ENCODE measurements at regions not wholly inside any gene's neighbourhood (a gene's known extent, or its start where the extent isn't known, plus 50 kb on each side); places are given as distances from the start of the nearest gene placed in this dataset.
"Not testable (repeated sequence)": the region's sequence is repeated elsewhere in the genome, so short reads cannot be mapped to it uniquely, and the experiment has no call there.

DNA sequence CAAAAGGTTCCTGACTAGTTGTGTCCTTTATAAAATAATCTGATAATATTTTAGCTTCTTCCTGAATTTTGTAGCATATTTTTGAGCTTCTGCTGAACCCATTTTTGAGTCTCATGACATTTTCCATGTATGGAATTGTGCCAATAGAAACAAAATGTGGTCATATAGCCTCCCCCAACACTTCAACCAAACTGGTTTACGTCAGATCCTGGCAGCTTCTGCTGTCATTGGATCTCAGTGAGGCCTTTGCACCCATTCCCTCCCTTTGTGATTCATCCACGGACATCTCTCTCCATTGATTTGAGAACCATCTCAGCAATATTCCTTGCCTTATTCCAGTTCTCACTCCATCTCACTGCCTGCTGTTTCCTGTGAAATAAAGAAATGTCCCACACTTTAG, 128.0 kb downstream of the GPCPD1 start:
- no peak for DNase-seq (ENCODE audit: extremely low read depth, low read depth)
- TF ChIP-seq CTCF (IDR thresholded peaks at IDR 0.05; ENCODE audit: low read depth, low read length, missing control alignments), result no peak
- H3K4me3 ChIP-seq (replicated peaks; ENCODE audit: low read depth, low read length), result no peak overlapping the region

DNA sequence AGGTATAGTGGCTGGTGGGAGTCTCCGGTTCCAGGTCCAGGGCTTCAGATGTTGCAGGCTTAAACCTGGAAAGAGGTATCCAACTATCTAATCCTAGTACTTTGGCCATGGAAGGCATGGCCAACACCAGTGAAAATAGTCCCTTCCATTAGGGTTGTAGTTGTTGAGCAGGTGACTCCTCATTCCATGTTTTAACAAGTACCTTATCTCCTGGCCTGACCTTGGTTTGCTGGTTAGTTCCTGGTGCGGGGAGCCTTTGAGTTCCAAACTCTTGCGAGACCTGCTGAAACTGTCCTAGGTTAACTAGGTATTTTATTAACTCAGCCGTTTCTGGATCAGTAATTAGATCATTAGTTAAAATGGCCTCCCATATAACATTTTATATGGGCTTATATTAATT, 128.9 kb downstream of the GPCPD1 start:
- no peak for TF ChIP-seq CTCF (IDR thresholded peaks at IDR 0.05; ENCODE audit: low read depth, low read length, missing control alignments)

GRCh38 chr20:5480824-5481600, 129.8 kb downstream of the GPCPD1 start:
- no peak overlapping the region for H3K4me3 ChIP-seq (replicated peaks; ENCODE audit: low read depth, low read length)
- no peak for DNase-seq (ENCODE audit: extremely low read depth, low read depth)
- no peak for TF ChIP-seq CTCF (IDR thresholded peaks at IDR 0.05; ENCODE audit: low read depth, low read length, missing control alignments)

More for the DNA sequence above, 128.9 kb downstream of the GPCPD1 start:
- H3K4me3 ChIP-seq (replicated peaks; ENCODE audit: low read depth, low read length), result no peak overlapping the region
- no peak for DNase-seq (ENCODE audit: extremely low read depth, low read depth)

DNA sequence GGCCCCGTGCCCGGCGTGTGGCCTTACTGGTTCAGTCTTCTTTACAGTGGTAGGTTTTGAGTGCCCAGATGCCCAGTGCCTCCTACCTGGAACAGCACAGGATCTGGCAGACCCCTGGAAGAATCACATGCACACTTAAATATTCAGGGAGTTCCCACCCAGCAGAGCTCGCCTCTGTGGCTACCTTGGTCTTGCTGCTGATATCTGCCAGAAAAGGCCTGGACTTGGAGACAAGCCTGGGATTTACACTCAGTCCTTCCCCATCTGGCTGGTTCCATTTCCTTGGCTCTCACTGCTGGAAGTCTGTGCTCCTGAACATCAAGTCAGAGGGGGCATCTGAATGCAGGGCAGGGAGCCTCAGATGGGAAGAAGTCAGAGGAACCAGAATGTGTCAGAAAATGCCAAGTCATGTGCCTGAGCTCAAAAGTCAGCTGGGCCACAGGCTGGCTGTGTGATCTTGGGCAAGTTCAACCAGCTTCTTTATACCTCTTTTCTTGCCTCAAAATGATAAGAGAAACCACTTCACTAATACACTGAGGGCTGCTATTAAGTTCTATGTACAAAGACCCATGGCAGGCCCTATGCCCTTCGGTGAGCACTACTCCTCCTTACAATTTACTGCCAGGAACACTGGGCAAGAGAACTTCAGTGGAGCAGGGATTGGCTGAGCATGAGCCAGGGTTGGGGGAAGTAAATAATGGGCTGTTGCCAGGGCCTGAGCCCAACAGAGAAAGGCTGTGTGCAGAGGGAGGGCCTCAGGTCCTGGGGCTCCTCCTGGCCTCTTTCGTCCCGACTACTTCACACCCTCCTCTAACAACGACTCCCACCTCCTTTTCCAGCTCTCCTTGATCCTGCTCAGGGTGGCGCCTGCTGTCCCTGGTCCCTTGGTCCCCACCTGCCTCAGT, 135.9 kb downstream of the GPCPD1 start:
- no peak for TF ChIP-seq CTCF (IDR thresholded peaks at IDR 0.05; ENCODE audit: low read depth, low read length, missing control alignments)
- H3K4me3 ChIP-seq (replicated peaks; ENCODE audit: low read depth, low read length), result no peak overlapping the region
- no peak for DNase-seq (ENCODE audit: extremely low read depth, low read depth)

DNA sequence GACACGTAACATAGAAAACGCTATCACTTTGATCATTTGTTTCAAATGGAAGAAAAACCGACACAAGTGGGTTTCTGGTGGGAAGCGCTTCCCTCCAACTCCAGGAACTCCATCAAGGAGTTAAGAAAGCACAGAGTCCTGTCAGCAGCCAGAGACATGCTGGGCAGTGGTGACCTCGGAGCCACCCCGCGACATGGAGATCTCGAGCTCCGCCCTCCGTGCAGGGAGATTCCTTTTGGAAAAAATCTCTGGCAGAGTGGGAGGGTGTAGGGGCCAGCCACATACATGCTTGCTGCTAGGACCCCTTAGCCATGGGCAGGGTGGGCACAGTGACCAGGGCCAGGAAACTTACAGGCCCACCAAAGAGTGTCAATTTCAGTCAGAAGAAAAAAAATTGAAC, 138.9 kb downstream of the GPCPD1 start:
- DNase-seq (ENCODE audit: extremely low read depth, low read depth); H3K4me3 ChIP-seq (replicated peaks; ENCODE audit: low read depth, low read length): not testable (repeated sequence)

GRCh38 chr20:5471368-5471767, 139.4 kb downstream of the GPCPD1 start:
- TF ChIP-seq CTCF (IDR thresholded peaks at IDR 0.05; ENCODE audit: low read depth, low read length, missing control alignments), result no peak
- DNase-seq (ENCODE audit: extremely low read depth, low read depth), result no peak
- no peak overlapping the region for H3K4me3 ChIP-seq (replicated peaks; ENCODE audit: low read depth, low read length)

DNA sequence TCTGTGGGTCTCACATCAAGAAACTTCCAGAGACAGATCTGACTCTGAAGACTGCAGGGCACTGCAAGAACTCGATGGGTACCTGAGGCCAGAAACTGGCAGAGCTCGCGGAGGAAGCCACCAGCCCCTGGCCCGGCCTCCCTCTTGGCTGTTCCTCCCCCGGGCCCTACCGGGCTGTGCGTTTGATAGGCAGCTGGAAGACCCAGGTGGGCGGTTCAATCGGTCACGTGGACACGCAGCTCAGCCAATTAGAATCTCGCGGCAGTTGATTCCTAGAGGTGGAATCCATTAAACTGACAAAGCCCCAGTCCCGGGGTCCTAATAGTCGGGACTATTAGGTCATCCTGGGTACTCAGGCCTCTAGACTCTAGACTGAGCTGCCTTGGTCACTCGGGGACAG, 139.9 kb downstream of the GPCPD1 start:
- no peak for TF ChIP-seq CTCF (IDR thresholded peaks at IDR 0.05; ENCODE audit: low read depth, low read length, missing control alignments)
- no peak overlapping the region for H3K4me3 ChIP-seq (replicated peaks; ENCODE audit: low read depth, low read length)
- no peak for DNase-seq (ENCODE audit: extremely low read depth, low read depth)
